Hepatocyte (in vitro differentiated cells): ENCODE measurements at regions not wholly inside any gene's neighbourhood (a gene's known extent, or its start where the extent isn't known, plus 50 kb on each side); places are given as distances from the start of the nearest gene placed in this dataset.
A peak's percentile ranks its signal among the peaks of the same experiment; 100 is the strongest.

ENCODE experiments used
- DNase-seq: peaks from one replicate; pipeline ENCODE4 v3.0.0-alpha.2; 2016; ENCODE audit warnings: low spot score
- H2AFZ ChIP-seq: fragments of 200-600 bp; sonication (generic); 2 replicates; pipeline ENCODE4 v1.6.0; 2016; ENCODE audit warnings: antibody characterized with exemption, mild to moderate bottlenecking
- H3K27ac ChIP-seq: fragments of 200-600 bp; sonication (generic); 2 replicates; pipeline ENCODE4 v1.5.1; 2016; ENCODE audit warnings: mild to moderate bottlenecking
- H3K27me3 ChIP-seq: fragments of 200-600 bp; sonication (generic); 2 replicates; pipeline ENCODE4 v1.6.1; 2016
- H3K36me3 ChIP-seq: fragments of 200-600 bp; sonication (generic); replicated peaks from 2 replicates; pipeline ENCODE4 v1.5.1; 2016; ENCODE audit warnings: low read depth; ENCODE audit not compliant: insufficient read depth
- H3K4me1 ChIP-seq: fragments of 200-600 bp; sonication (generic); 2 replicates; pipeline ENCODE4 v1.5.1; 2016; ENCODE audit warnings: mild to moderate bottlenecking, moderate library complexity; ENCODE audit not compliant: insufficient read depth
- H3K4me2 ChIP-seq: fragments of 200-600 bp; sonication (generic); 2 replicates; pipeline ENCODE4 v1.6.0; 2016
- H3K4me3 ChIP-seq: fragments of 200-600 bp; sonication (generic); 2 replicates; pipeline ENCODE4 v1.5.1; 2016; ENCODE audit warnings: mild to moderate bottlenecking
- H3K79me2 ChIP-seq: fragments of 200-600 bp; sonication (generic); 2 replicates; pipeline ENCODE4 v1.6.0; 2017; ENCODE audit warnings: mild to moderate bottlenecking
- H3K9me2 ChIP-seq: fragments of 200-600 bp; sonication (generic); replicated peaks from 2 replicates; pipeline ENCODE4 v1.6.0; 2017; ENCODE audit warnings: mild to moderate bottlenecking; ENCODE audit not compliant: insufficient read depth
- H3K9me3 ChIP-seq: fragments of 200-600 bp; sonication (generic); 2 replicates; pipeline ENCODE4 v1.5.1; 2016; ENCODE audit warnings: low read depth, mild to moderate bottlenecking
- H4K20me1 ChIP-seq: fragments of 200-600 bp; sonication (generic); 2 replicates; pipeline ENCODE4 v1.6.0; 2016; ENCODE audit warnings: mild to moderate bottlenecking; ENCODE audit not compliant: insufficient read depth, poor library complexity, severe bottlenecking
- EZH2 ChIP-seq: fragments of 200-600 bp; sonication (generic); IDR thresholded peaks from 2 replicates; pipeline ENCODE4 v1.6.1; 2016; ENCODE audit warnings: antibody characterized with exemption, mild to moderate bottlenecking, borderline replicate concordance
- EZH2phosphoT487 ChIP-seq: fragments of 200-600 bp; sonication (generic); IDR thresholded peaks from one replicate; pipeline ENCODE4 v1.6.1; 2018; ENCODE audit warnings: antibody characterized with exemption, mild to moderate bottlenecking, low read depth, moderate library complexity; ENCODE audit not compliant: unreplicated experiment, severe bottlenecking
- WGBS: methylation state at CpG from one replicate; pipeline ENCODE4 v1.1.6; 2016; ENCODE audit warnings: low lambda C conversion rate; ENCODE audit errors: missing lambda C conversion rate; 5-methylcytosine and 5-hydroxymethylcytosine counted together
- TF ChIP-seq, protein P1 (sequence below): fragments of 200-600 bp; sonication (generic); IDR thresholded peaks from 2 replicates; pipeline ENCODE4 v1.5.1; 2016; ENCODE audit warnings: antibody characterized with exemption, mild to moderate bottlenecking; ENCODE audit not compliant: poor library complexity

DNA sequence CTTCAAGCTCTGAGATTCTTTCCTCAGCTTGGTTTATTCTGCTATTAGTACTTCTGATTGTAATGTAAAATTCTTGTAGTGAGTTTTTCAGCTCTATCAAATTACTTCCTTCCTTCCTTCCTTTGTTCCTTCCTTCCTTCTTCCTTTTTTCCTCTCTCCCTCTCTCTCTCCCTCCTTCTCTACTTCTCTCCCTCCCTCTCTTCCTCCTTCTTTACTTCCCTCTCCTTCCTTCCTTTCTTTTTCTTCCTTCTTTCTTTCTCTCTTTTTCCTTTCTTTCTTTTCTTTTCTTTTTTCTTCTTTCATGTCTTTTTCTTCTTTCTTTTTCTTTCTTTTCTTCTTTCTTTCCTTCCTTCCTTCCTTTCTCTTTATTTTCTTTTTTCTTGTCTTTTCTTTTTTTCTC, 565.2 kb upstream of the STXBP6 start:
- Histone ChIP-seq H3K9me2 (no peaks in the 10 kb centered on the region), H4K20me1 (no peaks in the 10 kb centered on the region), H3K4me2 (no peak overlapping the region), H3K79me2 (no peaks in the 10 kb centered on the region), H3K27ac (no peak overlapping the region), H3K9me3 (no peaks in the 10 kb centered on the region), H3K36me3 (no peaks in the 10 kb centered on the region), H3K4me1 (no peaks in the 10 kb centered on the region), H3K27me3 (no peaks in the 10 kb centered on the region), H2AFZ (no peak overlapping the region), H3K4me3 (no peak overlapping the region)
- no peak for DNase-seq
- TF ChIP-seq EZH2 (no peak), EZH2phosphoT487 (no peak)
- TF ChIP-seq, protein P1, sequence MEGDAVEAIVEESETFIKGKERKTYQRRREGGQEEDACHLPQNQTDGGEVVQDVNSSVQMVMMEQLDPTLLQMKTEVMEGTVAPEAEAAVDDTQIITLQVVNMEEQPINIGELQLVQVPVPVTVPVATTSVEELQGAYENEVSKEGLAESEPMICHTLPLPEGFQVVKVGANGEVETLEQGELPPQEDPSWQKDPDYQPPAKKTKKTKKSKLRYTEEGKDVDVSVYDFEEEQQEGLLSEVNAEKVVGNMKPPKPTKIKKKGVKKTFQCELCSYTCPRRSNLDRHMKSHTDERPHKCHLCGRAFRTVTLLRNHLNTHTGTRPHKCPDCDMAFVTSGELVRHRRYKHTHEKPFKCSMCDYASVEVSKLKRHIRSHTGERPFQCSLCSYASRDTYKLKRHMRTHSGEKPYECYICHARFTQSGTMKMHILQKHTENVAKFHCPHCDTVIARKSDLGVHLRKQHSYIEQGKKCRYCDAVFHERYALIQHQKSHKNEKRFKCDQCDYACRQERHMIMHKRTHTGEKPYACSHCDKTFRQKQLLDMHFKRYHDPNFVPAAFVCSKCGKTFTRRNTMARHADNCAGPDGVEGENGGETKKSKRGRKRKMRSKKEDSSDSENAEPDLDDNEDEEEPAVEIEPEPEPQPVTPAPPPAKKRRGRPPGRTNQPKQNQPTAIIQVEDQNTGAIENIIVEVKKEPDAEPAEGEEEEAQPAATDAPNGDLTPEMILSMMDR, result no peak

DNA sequence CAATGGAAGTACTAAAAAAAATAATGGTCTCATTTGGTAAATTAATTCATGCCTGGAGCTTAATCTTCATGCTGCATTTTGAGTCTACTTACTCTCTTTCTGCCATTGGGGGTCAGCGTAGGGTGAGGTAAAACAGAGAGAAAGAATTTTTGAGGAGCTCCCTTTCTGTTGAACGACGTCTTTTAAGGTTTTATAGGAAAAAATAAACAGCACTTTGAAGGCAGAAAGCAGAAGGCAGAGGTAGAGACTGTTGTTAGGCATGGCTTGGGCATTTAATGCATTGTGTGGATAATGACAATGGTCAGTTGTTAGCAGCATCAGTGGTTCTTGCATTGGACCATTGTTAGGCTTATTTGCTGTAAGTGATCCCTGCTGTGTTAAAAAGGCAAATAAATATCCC, 557.2 kb upstream of the STXBP6 start:
- Histone ChIP-seq H3K27ac (no peak overlapping the region), H2AFZ (no peak overlapping the region), H3K79me2 (no peaks in the 10 kb centered on the region), H4K20me1 (no peaks in the 10 kb centered on the region), H3K4me1 (no peaks in the 10 kb centered on the region), H3K36me3 (no peaks in the 10 kb centered on the region), H3K9me2 (no peaks in the 10 kb centered on the region), H3K9me3 (no peaks in the 10 kb centered on the region), H3K4me3 (no peak overlapping the region), H3K27me3 (no peaks in the 10 kb centered on the region), H3K4me2 (no peak overlapping the region)
- DNase-seq, result no peak
- WGBS, result 19% methylated on average over 3 of the region's 3 CpGs
- TF ChIP-seq EZH2phosphoT487 (no peak), EZH2 (no peak)
- TF ChIP-seq, protein P1, result peak; percentile 21

DNA sequence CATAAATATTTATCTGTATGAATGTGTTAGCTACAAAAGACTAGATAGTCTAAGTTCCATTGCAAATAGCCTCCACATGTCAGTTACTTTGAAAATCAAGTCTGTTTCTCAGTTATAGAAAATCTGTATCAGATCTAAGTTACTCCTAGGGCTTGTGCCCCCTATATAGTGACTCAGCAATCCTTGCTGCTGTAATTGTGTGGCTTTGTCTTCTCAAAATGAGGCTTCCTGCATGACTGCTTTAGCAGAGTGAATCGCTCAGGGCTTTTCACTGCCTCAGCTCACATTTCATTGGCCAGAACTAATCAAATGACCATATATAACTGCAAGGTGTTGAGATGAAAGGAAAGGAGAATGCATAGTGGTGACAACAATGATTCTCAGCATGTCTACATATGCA, 552.2 kb upstream of the STXBP6 start:
- no peak overlapping the region for H2AFZ ChIP-seq
- H3K27ac ChIP-seq, result no peak overlapping the region
- no peak overlapping the region for H3K4me3 ChIP-seq
- no peaks in the 10 kb centered on the region for H3K79me2 ChIP-seq
- no peaks in the 10 kb centered on the region for H4K20me1 ChIP-seq
- H3K9me2 ChIP-seq, result no peaks in the 10 kb centered on the region
- no peaks in the 10 kb centered on the region for H3K36me3 ChIP-seq
- WGBS, result 84% methylated on average over 1 of the region's 1 CpG
- DNase-seq, result no peak
- no peaks in the 10 kb centered on the region for H3K27me3 ChIP-seq
- no peak for TF ChIP-seq EZH2
- TF ChIP-seq EZH2phosphoT487, result no peak
- TF ChIP-seq, protein P1, result no peak
- no peaks in the 10 kb centered on the region for H3K4me1 ChIP-seq
- no peaks in the 10 kb centered on the region for H3K9me3 ChIP-seq
- no peak overlapping the region for H3K4me2 ChIP-seq

DNA sequence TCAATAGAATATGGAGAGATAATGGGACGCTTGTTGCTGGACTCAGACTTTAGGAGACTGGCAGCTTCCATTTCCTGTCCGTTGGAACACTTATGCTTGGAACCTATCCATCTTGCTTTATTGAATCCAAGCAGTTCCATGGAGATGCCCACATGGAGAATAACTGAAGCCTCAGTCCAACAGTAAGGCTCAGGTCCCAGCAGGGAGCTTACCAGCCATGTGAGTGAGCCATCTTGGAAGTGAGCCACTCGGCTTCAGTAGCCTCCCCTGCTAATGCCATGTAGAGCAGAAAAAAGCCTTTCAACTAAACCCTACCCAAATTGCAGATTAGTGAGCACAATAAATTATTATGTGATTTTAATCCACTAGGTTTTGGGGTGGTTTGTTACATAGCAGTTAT, 538.8 kb upstream of the STXBP6 start:
- no peaks in the 10 kb centered on the region for H3K9me3 ChIP-seq
- no peak overlapping the region for H3K27ac ChIP-seq
- no peaks in the 10 kb centered on the region for H4K20me1 ChIP-seq
- no peaks in the 10 kb centered on the region for H3K79me2 ChIP-seq
- no peaks in the 10 kb centered on the region for H3K27me3 ChIP-seq
- no peaks in the 10 kb centered on the region for H3K9me2 ChIP-seq
- no peak overlapping the region for H3K4me3 ChIP-seq
- H3K4me1 ChIP-seq, result no peaks in the 10 kb centered on the region
- H2AFZ ChIP-seq, result no peak overlapping the region
- WGBS, result 79% methylated on average over 3 of the region's 3 CpGs
- H3K36me3 ChIP-seq, result no peaks in the 10 kb centered on the region
- H3K4me2 ChIP-seq, result no peak overlapping the region
- no peak for DNase-seq
- TF ChIP-seq EZH2 (no peak), EZH2phosphoT487 (no peak)
- TF ChIP-seq, protein P1, result no peak
